Left lobe of liver (tissue), 2 donors: ENCODE measurements at regions not wholly inside any gene's neighbourhood (a gene's known extent, or its start where the extent isn't known, plus 50 kb on each side); places are given as distances from the start of the nearest gene placed in this dataset.
"Not testable (repeated sequence)": the region's sequence is repeated elsewhere in the genome, so short reads cannot be mapped to it uniquely, and the experiment has no call there.

Source experiments
- ATAC-seq: fragments of 200-7000 bp; cut with Tn5 transposase; one replicate; pipeline ENCODE4 v1.9.1; 2020; ENCODE audit warnings: mild to moderate bottlenecking, moderate library complexity
- DNase-seq: peaks from one replicate; pipeline ENCODE4 v3.0.0-alpha.2; 2020; ENCODE audit warnings: low spot score
- donor health status: DM: no; HTN: no; CAD: no; lungs with moderate emphysema.
- donor health status: DM: no; HTN: yes; CAD: no.

DNA sequence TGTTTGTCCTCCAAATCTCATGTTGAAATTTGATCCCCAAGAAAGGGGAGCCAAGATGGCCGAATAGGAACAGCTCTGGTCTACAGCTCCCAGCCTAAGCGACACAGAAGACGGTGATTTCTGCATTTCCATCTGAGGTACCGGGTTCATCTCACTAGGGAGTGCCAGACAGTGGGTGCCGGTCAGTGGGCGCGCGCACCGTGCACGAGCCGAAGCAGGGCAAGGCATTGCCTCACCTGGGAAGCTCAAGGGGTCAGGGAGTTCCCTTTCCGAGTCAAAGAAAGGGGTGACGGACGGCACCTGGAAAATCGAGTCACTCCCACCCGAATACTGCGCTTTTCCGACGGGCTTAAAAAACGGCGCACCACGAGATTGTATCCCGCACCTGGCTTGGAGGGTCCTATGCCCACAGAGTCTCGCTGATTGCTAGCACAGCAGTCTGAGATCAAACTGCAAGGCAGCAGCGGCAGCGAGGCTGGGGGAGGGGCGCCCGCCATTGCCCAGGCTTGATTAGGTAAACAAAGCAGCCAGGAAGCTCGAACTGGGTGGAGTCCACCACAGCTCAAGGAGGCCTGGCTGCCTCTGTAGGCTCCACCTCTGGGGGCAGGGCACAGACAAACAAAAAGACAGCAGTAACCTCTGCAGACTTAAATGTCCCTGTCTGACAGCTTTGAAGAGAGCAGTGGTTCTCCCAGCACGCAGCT lies 493.6 kb downstream of the KLF12 start:
- ATAC-seq, DNase-seq: not testable (repeated sequence)

DNA sequence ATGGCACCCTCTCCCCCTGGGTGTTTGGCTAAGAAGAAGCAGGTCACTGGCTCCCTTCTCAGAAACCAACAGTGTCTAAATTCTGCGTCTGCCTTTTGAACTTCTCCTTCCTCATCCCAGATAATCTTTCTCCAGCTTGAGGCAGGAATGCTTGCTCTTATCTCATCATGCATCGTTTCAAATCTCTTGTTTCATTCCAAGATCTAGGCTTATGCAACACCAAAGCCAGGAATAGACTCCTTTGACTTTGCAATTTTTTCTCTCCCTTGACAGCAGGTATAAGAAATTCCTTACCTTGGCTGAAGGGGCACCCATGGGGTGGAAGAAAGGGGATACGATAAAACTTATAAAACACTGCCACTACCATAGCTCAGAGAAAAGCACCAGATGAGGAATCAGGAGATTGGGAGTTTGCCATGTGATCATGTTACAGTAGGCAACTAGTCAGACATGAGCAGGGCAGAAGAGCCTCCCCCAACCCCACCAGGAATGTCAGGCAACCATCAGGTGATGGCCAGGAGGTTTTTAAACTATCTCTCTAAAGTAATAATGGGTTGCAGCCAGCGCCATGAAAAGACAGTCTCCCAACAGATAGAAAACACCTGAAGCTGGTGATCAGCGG lies 498.9 kb downstream of the KLF12 start:
- DNase-seq (no peak), ATAC-seq (no peak)

DNA sequence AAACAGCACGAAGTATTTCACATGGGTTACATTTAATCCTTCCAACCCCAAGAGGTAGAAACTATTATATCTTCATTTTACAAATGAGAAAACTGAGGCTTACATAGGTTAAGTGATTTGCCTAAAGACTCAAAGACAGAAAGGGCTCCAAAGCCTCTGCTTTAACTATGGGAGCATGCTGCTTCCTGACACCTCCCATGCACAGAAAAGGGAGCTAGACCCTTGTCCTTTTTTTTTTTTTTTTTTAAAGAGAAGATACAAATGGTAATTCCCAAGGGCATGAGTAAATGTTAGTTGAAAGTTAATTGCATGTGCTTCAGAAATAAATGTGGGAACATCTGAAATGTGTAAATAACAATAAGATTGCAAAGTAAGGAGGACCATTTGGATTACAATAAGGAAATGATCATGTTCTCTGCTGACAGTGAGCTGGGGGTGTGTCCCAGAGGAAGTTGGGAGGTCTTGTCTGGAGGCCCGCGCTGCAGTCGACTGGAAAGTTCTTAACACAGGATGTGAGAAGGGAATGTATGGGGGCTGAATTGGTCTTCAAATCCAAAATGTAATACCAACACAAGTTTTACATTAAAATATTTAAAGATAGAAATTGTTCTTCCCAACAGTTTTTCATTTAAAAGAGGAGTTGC lies 500.3 kb downstream of the KLF12 start:
- DNase-seq (no peak), ATAC-seq (no peak)

- DNase-seq = no peak
- ATAC-seq = no peak
Observed at GRCh38 chr13:73631411-73631810, 502.8 kb downstream of the KLF12 start.

- DNase-seq (no peak), ATAC-seq (no peak)
Observed at GRCh38 chr13:73625562-73626339, 508.5 kb downstream of the KLF12 start.

GRCh38 chr13:73623281-73623680 lies 510.9 kb downstream of the KLF12 start:
- ATAC-seq (no peak), DNase-seq (no peak)

DNA sequence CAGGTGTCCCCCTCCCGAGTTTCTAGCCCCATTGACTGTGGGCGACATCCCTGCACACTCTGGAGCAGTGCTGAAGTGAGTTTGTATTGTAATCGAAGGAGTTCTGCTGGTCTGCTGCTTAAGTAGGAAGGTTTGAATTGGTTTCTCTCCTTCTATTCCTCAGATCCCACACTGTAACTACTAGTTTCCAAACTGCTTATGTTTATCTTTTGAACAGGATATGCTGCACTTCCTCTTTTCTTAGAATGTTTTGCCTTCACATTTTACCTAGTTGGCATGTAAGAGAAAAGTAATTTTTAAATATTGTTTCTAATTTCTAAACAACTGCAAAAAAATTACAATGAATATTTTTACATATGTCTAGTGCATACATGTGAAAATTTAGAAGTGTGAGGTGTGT lies 511.8 kb downstream of the KLF12 start:
- ATAC-seq = no peak
- no peak for DNase-seq

DNA sequence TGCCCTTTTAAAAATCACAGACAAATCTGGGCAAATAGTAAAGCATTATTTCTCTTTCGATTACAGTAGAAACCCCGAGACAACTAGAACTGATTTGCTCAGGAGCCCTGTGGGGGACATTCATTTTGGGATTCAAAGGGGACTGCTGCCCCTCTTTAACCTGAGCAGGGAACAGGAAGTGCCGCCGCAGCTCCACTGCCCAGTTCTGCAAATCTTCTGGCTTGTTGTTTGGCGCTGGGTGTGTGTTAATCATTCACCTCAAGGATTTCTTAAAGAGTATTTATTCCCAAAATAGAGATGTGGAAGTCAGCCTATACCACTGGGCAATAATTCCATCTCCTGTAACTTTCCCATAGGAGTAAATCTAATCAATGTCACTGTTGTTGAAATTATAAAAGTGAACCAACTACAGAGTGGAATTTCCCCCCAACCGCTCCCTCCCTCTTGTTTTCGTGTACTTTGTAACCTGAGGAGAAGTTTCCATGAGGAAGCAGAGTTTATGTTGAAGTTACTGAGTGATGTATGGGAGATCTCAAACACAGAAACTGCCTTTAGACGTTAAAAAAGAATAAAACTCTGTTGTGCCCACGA lies 515.8 kb downstream of the KLF12 start:
- DNase-seq = no peak
- ATAC-seq = peak; percentile 63

- ATAC-seq (no peak), DNase-seq (no peak)
Observed at GRCh38 chr13:73616861-73617260, 517.3 kb downstream of the KLF12 start.

GRCh38 chr13:73610799-73611592 lies 523.2 kb downstream of the KLF12 start:
- ATAC-seq = no peak
- no peak for DNase-seq

- ATAC-seq (peak; percentile 6), DNase-seq (no peak)
Observed at GRCh38 chr13:73608711-73609485, 525.3 kb downstream of the KLF12 start.

DNA sequence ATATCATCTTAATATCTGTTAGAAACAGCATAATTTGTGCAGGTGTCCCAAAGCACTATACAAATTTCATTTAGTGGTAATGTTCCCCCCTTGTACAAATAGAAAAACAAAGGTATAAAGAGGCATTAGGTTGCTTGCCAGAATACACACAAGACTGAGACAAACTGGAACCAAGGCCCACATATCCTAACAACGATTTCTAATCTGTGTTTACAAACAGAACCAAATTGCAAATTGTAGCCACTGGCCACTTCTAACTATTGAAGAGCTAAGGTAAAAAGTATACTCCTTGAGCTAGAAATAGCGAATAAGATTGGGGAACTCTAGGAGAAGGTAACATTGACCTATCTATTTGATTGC lies 526.1 kb downstream of the KLF12 start:
- DNase-seq = no peak
- peak; percentile 80 for ATAC-seq

- DNase-seq = no peak
- ATAC-seq = peak; percentile 88
Observed at GRCh38 chr13:73607489-73608156, 526.6 kb downstream of the KLF12 start.

GRCh38 chr13:73603646-73604045 lies 530.6 kb downstream of the KLF12 start:
- DNase-seq = no peak
- ATAC-seq = no peak

DNA sequence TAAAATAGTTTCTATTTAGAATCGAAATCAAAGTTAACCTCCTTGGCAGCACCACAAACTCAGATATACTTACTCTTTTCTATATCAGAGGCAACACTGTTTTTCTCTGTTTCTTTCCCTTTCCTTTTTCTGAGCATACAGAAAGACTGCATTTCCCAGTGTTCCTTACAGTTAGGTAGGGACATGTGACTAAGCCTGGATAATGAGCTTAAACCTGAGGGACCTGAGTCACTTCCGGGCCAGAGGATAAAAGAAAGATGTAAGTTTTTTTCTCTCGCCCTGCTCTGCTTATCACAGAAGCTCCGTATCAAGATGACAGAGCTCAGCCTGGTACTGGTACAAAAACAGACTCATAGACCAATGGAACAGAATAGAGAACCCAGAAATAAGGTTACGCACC lies 531.9 kb downstream of the KLF12 start:
- no peak for ATAC-seq
- no peak for DNase-seq

- ATAC-seq (no peak), DNase-seq (no peak)
Observed at GRCh38 chr13:73601708-73602107, 532.5 kb downstream of the KLF12 start.

GRCh38 chr13:73599232-73600128 lies 534.7 kb downstream of the KLF12 start:
- ATAC-seq (no peak), DNase-seq (no peak)
